HG02852 (cell line): ENCODE measurements at regions not wholly inside any gene's neighbourhood (a gene's known extent, or its start where the extent isn't known, plus 50 kb on each side); places are given as distances from the start of the nearest gene placed in this dataset.
"Not testable (repeated sequence)": the region's sequence is repeated elsewhere in the genome, so short reads cannot be mapped to it uniquely, and the experiment has no call there.

Experiments used
- ATAC-seq: cut with Tn5 transposase; IDR thresholded peaks from one replicate; pipeline ENCODE4 v1.9.1; 2021; ENCODE audit warnings: mild to moderate bottlenecking, moderate library complexity; ENCODE audit not compliant: unreplicated experiment

DNA sequence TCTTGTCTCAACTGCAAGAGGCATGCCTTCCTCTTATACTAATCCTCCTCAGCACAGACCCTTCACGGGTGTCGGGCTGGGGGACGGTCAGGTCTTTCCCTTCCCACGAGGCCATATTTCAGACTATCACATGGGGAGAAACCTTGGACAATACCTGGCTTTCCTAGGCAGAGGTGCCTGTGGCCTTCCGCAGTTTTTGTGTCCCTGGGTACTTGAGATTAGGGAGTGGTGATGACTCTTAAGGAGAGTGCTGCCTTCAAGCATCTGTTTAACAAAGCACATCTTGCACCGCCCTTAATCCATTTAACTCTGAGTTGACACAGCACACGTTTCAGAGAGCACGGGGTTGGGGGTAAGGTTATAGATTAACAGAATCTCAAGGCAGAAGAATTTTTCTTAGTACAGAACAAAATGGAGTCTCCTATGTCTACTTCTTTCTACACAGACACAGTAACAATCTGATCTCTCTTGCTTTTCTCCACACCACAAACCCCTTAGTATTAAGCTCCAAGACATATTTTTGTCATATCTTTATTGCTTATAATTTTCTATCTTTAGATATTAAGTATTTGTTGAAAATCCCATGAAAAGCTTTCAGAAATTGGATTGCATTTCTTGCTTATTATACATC, 72.8 kb upstream of the LPCAT1 start:
- ATAC-seq: not testable (repeated sequence)

DNA sequence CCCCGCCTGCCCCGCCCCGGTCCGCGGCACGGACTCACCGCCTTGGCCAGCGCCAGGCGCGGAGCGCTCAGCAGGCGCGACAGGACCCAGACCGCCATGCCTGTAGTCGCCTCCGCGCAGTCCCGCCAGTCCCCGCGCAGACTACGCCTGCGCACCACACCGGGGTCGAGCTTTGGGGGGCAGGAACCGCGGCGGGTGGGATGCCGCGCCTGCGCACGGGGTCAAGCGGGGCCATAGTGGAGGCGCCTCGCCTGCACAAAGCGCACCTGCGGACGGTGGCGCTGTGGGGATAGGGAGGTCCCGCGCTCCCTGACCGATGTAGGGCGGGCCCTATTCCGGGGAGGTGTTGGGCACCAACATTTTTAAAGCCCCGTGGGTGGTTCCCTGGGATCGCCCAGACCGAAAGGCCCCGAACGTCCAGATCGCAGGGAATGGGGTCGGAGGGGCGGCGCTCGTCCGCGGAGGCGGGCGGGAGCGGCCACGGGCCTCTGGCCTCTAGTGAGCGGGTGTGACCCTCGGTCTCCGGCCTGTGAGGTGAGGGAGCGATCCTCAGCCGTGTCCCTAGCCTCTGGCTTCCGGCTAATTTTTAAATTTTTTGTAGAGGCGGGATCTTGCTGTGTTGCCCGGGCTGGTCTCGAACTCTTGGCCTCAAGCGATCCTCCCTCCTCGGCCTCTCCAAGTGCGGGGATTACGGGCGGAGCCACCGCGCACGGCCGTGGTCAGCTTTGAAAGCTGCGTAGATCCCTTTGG, 70.8 kb upstream of the LPCAT1 start:
- peak; percentile 92 for ATAC-seq

DNA sequence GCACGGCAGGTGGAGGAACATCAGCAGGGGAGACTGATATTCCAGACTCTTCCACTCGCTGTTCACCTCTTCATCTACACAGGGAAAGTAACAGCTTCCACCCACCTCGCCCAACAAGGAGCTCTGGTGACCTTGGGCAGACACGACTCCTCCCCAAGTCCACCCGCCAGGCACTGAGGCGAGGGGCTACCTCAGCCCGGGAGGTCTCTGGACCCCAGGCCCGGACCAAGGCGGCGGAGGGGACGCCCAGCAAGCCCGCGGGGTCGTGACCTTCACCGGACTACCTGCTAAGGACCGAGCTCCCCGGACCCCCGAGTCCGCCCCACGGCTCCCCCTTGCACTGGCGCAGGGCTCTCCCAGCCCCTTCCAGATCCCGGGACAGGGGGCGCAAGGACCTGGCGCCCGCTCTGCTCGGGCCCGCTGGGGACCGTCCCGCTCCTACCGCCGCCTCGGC, 70.2 kb upstream of the LPCAT1 start:
- peak; percentile 11 for ATAC-seq

DNA sequence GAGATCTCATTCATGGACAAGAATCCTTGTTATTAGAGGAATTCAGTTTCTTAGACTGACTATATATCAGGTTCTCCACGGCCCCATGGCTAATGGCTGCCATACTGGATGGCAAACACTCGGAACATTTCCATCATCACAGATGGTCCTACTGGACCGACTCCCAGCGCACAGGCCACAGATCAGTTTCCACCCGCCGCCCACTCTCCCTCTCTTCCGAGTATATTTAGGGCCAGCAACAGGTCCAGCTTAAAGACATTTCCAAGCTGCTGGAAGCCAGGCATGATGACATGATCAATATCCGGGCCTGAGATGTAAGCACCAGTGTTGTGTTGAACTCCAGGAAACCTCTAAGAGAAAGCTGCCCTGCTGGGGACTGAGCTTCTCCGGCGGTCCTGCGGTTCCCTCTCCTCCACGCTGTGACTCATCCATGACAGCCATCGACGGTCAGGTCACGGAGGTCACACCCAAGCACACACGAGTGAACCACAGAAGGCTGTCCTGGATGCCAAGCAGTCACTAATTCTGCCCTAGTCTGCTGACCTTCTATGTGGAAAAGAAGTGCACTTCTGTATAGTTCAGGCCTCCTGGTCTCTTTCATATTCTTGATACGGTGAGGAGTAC, 64.4 kb upstream of the LPCAT1 start:
- ATAC-seq: not testable (repeated sequence)

DNA sequence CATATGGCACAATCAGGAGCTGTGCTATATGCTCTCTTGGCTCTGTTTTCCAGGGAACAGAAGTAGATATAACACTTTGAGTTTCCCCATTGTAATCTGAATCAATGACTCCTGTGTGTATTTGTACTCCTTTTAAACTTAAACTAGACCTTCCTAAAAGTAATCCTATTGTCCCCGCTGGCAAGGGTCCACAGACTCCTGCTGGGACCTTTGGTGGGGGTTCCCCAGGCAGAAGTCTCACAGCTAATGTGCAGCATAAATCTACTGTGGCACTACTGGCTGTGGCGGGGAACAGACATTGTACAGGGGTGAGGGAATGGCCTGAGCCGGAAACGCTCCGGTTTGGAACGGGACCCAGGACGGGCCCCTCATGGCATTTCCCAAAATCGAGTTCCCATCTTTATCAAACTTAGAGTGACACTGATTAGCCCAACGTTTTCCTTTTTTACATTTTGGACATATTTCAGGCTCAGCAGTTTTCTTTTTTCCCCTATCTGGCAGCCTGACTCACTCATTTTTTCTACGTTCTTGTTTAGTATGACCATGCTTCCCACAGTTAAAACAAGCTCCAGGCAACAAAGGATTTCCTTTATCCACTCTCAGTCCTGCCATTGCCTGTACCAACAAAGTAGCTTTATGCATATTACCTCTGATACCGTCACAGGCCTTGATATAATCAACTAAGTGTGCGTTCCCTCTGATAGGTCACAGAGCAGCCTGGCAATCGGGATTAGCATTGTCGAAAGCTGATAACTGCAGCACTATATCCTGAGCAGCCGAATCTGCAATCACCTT, 59.5 kb upstream of the LPCAT1 start:
- ATAC-seq: not testable (repeated sequence)

DNA sequence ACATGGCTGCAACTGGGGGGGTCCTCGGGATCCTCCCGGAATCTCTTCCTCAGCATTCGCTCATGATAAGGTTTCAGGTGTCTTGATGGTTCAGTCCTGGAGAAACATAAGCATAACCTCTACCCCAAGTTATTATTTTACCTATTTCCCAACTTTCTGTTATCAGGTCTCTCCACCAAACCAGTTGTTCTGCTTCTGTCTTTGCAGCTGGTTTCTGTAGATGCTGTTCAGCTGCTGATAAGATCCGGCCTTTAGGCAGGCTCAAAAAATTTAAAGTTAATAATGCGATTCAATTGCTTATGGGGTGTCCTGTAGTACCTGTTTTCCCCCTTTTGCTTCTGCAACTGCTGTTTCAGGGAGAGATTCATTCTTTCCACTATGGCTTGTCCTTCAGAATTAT, 55.6 kb upstream of the LPCAT1 start:
- not testable (repeated sequence) for ATAC-seq

DNA sequence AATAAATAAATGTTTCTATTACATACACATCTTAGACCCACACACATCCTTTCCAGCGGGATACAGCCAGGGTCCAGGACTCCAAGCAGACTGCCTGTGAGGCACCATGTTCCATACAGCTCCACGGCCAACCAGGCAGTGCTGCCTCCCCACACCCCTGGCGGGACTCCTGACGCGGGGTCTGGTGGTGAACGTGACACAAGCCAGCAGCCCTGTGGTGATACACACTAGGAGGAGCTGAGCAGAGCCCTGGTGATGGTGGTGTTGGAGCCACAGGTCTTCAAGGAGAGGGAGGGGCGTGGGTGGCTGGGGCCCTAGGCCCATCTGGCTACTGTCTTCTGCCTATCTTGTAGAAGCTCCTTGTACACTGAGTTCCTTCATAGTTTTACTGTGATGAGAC, 53.1 kb upstream of the LPCAT1 start:
- ATAC-seq: not testable (repeated sequence)

DNA sequence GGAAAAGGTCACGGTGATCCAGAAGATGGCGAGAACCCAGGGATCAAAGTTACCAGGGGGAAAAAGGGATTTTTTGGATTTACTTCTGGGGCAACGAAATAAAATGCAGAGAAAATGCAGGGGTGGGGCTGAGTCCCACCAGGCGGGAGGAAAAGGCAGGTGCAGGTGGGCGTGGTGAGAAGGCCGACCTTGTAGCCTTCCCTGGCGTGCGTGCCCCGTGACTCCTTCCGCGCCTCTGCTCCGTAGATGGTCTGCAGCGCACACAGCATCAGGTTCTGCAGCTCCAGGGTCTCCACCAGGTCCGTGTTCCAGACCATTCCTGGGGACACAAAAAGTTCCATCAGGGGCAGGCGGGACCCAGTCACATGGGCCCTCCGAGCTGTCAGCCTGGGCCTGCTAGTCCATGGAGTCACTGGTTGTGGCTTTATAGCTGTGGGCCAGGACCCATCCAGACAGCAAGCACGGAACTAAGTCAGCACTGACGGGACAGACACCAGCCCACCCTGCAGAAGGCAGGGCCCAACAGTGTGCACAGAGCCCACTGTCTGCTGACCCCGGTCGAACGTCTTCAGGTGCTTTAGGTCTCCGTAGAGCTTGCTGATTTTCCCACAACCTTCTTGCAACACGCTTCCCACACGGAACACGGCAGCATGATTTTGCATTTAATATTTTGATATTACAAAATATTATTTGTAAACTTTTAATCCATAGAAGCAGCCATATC, 52.4 kb upstream of the LPCAT1 start:
- ATAC-seq: not testable (repeated sequence)

DNA sequence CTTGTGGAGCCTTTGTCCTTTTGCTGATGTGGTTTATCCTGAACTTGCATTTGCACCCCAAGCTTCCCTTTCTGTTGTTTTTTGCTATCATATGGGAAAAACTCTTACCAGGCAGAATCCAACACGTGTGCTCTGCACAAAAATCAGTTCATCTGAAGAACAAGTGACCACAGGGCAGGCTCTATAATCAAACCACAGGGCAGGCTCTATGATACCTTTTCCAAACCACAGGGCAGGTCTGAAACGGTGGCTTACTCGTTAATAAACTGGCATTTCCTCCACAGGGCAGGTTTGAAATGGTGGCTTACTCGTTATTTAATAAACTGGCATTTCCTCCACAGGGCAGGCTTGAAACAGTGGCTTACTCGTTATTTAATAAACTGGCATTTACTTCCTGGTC, 51.7 kb upstream of the LPCAT1 start:
- ATAC-seq: not testable (repeated sequence)

DNA sequence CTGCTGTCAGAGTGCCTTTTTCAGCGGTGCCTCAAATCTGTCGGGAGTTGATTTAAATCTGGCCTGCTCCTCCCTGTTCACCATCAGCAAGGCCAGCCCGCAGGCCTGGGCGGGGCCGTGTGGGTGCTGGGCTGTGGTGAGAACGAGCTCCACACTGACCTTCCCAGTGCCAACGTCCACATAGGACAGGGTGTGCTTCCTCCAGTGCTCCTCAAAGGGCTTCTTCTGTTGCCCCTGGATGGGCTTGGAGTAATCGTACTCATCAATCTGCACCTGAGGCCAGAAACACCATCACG, 50.2 kb upstream of the LPCAT1 start:
- not testable (repeated sequence) for ATAC-seq

DNA sequence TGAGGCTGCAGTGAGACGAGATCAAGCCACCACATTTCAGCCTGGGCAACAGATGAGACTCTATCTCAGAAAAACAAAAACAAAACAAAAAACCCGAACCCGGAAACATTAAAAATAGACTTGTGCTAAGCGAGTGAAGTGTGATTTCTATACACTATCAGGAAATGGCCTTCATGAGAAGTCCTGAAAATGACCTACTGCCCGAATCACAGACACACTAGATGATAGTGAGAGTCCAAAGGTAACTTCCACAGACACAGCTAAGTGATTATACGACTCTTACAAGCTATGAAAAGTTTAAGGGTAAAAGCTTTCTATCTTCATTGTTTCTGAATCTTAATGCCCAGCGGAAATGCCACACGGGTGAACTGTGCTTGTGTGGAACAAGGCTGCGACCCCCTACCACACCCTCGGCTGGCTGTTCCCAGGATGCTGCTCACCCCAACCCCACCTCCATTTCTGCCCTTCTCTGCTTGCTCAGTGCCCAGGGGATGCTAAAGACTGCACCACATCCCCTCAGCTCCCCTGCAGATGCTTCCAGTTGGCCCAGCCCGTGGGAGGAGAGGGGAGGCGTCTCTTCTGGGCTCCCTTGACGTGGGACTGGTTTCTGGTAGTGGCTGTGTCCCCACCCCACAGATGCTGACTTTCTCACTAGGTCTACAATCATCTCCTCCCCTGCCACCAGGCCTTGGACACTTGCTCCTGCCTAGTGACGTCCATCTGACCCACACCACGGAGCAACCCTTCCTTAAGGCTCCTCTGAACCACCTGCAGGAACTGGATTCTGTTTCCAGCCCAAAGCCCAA, 49.7 kb upstream of the LPCAT1 start:
- not testable (repeated sequence) for ATAC-seq
